Fibroblast of lung (primary cell): ENCODE measurements at regions not wholly inside any gene's neighbourhood (a gene's known extent, or its start where the extent isn't known, plus 50 kb on each side); places are given as distances from the start of the nearest gene placed in this dataset.
A peak's percentile ranks its signal among the peaks of the same experiment; 100 is the strongest.

Experiments
- DNase-seq, 2 donors: peaks; one replicate each; pipeline versions ENCODE4 v3.0.0 to v3.0.0-alpha.2; 2010; ENCODE audit warnings: low read depth in 2 of 2
- H2AFZ ChIP-seq: 2 replicates; pipeline ENCODE4 v1.5.1; 2012; ENCODE audit warnings: low read length, control low read depth, inconsistent platforms
- H3K27ac ChIP-seq: 2 replicates; pipeline ENCODE4 v1.5.1; 2011; ENCODE audit warnings: low read length, control low read depth; ENCODE audit not compliant: insufficient read depth
- H3K27me3 ChIP-seq: 2 replicates; pipeline ENCODE4 v1.5.1; 2011; ENCODE audit warnings: mild to moderate bottlenecking, low read length; ENCODE audit not compliant: control insufficient read depth, insufficient read depth
- H3K36me3 ChIP-seq: 2 replicates; pipeline ENCODE4 v1.5.1; 2011; ENCODE audit warnings: low read length; ENCODE audit not compliant: control insufficient read depth, insufficient read depth
- H3K4me1 ChIP-seq: 2 replicates; pipeline ENCODE4 v1.5.1; 2011; ENCODE audit warnings: low read length; ENCODE audit not compliant: control insufficient read depth, insufficient read depth; ENCODE audit errors: extremely low read depth
- H3K4me2 ChIP-seq: 2 replicates; pipeline ENCODE4 v1.5.1; 2011; ENCODE audit warnings: low read length, control low read depth; ENCODE audit not compliant: insufficient read depth; ENCODE audit errors: extremely low read depth
- H3K4me3 ChIP-seq, 4 experiments: fragments of 200-600 bp in 1 of 4; sonication (generic) in 1 of 4; replicated peaks in 1 of 4; 2 replicates each; pipeline ENCODE4 v1.5.1; 2011 to 2016; ENCODE audit warnings: low read length in 4 of 4, low read depth in 3 of 4, mild to moderate bottlenecking in 3 of 4, control low read depth in 2 of 4, inconsistent platforms in 1 of 4, mixed read lengths in 1 of 4; ENCODE audit not compliant: insufficient read depth in 1 of 4; ENCODE audit errors: control extremely low read depth in 1 of 4
- H3K79me2 ChIP-seq: 2 replicates; pipeline ENCODE4 v1.5.1; 2012; ENCODE audit warnings: mild to moderate bottlenecking, low read length, inconsistent platforms; ENCODE audit not compliant: control insufficient read depth, insufficient read depth
- H3K9ac ChIP-seq: 2 replicates; pipeline ENCODE4 v1.5.1; 2011; ENCODE audit warnings: mild to moderate bottlenecking, low read length, control low read depth; ENCODE audit not compliant: insufficient read depth
- H3K9me3 ChIP-seq: 2 replicates; pipeline ENCODE4 v1.5.1; 2012; ENCODE audit warnings: low read depth, low read length; ENCODE audit not compliant: control insufficient read depth, insufficient read depth
- H4K20me1 ChIP-seq: 2 replicates; pipeline ENCODE4 v1.5.1; 2011; ENCODE audit warnings: low read length; ENCODE audit not compliant: control insufficient read depth, insufficient read depth; ENCODE audit errors: extremely low read depth
- EZH2 ChIP-seq: IDR thresholded peaks from 2 replicates; pipeline ENCODE4 v1.5.1; 2012; ENCODE audit warnings: low read length, control low read depth, mild to moderate bottlenecking; ENCODE audit errors: missing control alignments
- TF ChIP-seq, protein P1 (sequence below), 2 donors: IDR thresholded peaks in 1 of 2; conservative IDR thresholded peaks in 1 of 2; 1 replicate in 1 of 2; 2 replicates in 1 of 2; pipeline ENCODE4 v1.5.1; 2011 to 2012; ENCODE audit warnings: low read length in 2 of 2, control low read depth in 1 of 2, inconsistent platforms in 1 of 2, low read depth in 1 of 2, mild to moderate bottlenecking in 1 of 2

DNA sequence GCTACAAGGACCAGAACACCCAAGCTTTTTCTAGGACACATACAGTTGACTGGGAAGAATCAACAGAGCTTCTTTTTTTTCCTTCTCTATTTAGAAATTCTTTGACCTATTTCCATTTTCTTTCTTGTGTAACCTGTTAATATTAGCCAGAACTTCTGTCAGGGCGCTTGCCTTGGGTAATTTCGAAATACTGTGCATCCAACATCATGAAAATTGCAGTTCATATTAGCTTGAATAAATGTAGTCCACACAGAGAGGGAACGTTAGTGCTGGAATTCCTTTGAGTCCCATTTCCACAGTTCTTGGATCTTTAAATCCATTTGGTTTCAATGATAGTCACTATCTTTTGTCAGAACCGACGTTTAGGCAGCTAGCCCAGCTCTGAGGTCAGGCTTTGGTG lies 141.8 kb downstream of the MXRA5 start:
- H3K4me3 ChIP-seq, result no peak overlapping the region
- no peaks in the 10 kb centered on the region for H3K36me3 ChIP-seq
- no peak overlapping the region for H3K9ac ChIP-seq
- H3K27me3 ChIP-seq, result no peaks in the 10 kb centered on the region
- no peaks in the 10 kb centered on the region for H3K4me1 ChIP-seq
- no peaks in the 10 kb centered on the region for H4K20me1 ChIP-seq
- peak in 1 of 2 donors; percentile 15 for DNase-seq
- H3K79me2 ChIP-seq, result no peaks in the 10 kb centered on the region
- TF ChIP-seq EZH2, result no peak
- TF ChIP-seq, protein P1, sequence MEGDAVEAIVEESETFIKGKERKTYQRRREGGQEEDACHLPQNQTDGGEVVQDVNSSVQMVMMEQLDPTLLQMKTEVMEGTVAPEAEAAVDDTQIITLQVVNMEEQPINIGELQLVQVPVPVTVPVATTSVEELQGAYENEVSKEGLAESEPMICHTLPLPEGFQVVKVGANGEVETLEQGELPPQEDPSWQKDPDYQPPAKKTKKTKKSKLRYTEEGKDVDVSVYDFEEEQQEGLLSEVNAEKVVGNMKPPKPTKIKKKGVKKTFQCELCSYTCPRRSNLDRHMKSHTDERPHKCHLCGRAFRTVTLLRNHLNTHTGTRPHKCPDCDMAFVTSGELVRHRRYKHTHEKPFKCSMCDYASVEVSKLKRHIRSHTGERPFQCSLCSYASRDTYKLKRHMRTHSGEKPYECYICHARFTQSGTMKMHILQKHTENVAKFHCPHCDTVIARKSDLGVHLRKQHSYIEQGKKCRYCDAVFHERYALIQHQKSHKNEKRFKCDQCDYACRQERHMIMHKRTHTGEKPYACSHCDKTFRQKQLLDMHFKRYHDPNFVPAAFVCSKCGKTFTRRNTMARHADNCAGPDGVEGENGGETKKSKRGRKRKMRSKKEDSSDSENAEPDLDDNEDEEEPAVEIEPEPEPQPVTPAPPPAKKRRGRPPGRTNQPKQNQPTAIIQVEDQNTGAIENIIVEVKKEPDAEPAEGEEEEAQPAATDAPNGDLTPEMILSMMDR (conservative IDR thresholded peaks at IDR 0.05 in 1 of 2, IDR thresholded peaks at IDR 0.05 in 1 of 2; ENCODE audit: low read depth in 1 of 2, low read length in 2 of 2), result no peak
- H3K27ac ChIP-seq, result no peak overlapping the region
- H3K4me2 ChIP-seq, result no peak overlapping the region
- no peak overlapping the region for H2AFZ ChIP-seq
- no peaks in the 10 kb centered on the region for H3K9me3 ChIP-seq

DNA sequence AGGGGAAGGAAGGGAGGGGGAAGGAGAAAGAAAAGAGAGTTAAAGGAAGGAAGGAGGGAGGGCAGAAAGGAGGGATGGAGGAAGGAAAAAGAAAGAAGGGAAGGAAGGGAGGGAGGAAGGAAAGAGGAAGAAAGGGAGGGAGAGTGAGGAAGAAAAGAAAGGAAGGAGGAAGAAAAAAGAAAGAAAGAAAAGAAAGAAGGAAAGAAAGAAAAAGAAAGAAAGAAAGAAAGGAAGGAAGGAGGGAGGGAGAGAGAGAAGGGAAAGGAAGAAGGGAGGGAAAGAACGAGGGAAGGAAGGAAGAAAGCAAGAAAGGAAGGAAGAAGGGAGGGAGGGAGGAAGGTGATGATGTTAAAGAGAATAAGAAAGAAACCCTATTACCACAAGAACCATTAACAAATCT lies 150.6 kb downstream of the MXRA5 start:
- Histone ChIP-seq H3K9ac (no peak overlapping the region), H3K4me3 (no peak overlapping the region), H3K27me3 (no peaks in the 10 kb centered on the region), H3K36me3 (no peaks in the 10 kb centered on the region), H4K20me1 (no peaks in the 10 kb centered on the region), H3K4me2 (no peak overlapping the region), H3K79me2 (no peaks in the 10 kb centered on the region), H3K27ac (no peak overlapping the region), H3K4me1 (no peaks in the 10 kb centered on the region), H2AFZ (no peak overlapping the region), H3K9me3 (no peaks in the 10 kb centered on the region)
- DNase-seq, result no peak
- TF ChIP-seq, protein P1 (conservative IDR thresholded peaks at IDR 0.05 in 1 of 2, IDR thresholded peaks at IDR 0.05 in 1 of 2; ENCODE audit: low read depth in 1 of 2, low read length in 2 of 2), result no peak
- TF ChIP-seq EZH2, result no peak

DNA sequence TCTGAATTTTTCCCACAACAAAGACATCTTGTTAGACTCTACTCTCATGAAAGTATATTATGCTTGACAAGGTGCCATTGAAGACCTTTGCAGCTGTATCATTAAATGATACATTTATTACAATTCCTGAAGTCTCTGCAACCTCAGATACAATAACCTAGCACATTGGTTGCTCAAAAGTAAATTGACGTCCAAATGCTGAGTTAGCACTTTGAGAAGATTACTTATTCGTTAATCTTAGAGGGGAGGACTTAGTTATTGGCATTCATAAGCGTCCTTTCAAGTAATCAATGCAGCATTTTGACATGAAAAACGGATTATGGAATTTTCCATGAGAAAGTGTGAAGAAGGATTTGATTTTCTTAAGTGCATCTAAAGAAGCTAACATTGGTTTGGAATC lies 151.6 kb downstream of the ARSF start:
- H3K27me3 ChIP-seq, result no peaks in the 10 kb centered on the region
- no peak for TF ChIP-seq EZH2
- TF ChIP-seq, protein P1 (conservative IDR thresholded peaks at IDR 0.05 in 1 of 2, IDR thresholded peaks at IDR 0.05 in 1 of 2; ENCODE audit: low read depth in 1 of 2, low read length in 2 of 2), result no peak
- no peak overlapping the region for H3K9ac ChIP-seq
- no peak for DNase-seq
- no peaks in the 10 kb centered on the region for H3K9me3 ChIP-seq
- H2AFZ ChIP-seq, result no peak overlapping the region
- no peak overlapping the region for H3K4me2 ChIP-seq
- no peaks in the 10 kb centered on the region for H3K4me1 ChIP-seq
- H3K27ac ChIP-seq, result no peak overlapping the region
- H4K20me1 ChIP-seq, result no peaks in the 10 kb centered on the region
- H3K36me3 ChIP-seq, result no peaks in the 10 kb centered on the region
- no peaks in the 10 kb centered on the region for H3K79me2 ChIP-seq
- H3K4me3 ChIP-seq, result no peak overlapping the region
